ENCODE measurements at regions not wholly inside any gene's neighbourhood (a gene's known extent, or its start where the extent isn't known, plus 50 kb on each side); places are given as distances from the start of the nearest gene placed in this dataset.
A peak's percentile ranks its signal among the peaks of the same experiment; 100 is the strongest.

DNA sequence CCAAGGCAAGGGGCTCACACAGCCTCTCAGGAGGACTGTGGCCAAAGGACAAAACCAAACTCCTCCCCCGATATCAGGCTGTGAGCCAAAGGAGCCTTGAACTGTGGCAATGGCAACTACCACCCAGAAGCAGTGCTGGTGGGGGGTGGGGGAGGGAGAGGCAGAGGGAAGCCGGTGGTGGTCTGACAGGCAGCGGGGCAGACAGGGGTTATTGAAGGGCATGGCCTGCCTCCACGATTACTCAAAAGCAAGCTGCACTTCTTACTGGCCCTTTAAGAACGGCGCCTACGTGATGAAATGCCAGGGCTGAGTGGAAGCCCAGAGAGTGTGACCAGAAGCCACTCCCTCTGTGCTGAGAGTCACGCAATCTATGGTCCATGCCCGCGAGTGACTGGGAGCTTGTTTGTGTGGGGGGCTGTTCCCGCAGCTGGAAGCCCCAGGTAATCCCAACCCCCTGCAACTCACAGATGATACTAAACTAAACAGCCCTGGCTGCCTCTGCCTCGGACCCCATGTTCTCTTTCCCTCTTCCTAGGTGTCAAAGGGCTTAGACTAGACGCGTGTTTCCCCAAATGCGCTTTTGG is 128.2 kb upstream of the CXCR4 start:
- Histone ChIP-seq H3K27ac (ENCODE audit: low read depth, low read length, poor library complexity, severe bottlenecking) (peak overlapping the region; percentile 100), H3K36me3 (ENCODE audit: insufficient read depth, low read length) (no peaks in the 10 kb centered on the region), H3K79me2 (ENCODE audit: insufficient read depth, low read length) (no peaks in the 10 kb centered on the region), H3K9ac (ENCODE audit: low read length) (peak overlapping the region; percentile 45), H3F3A (ENCODE audit: insufficient read depth, low read length) (no peaks in the 10 kb centered on the region), H3K27me3 (ENCODE audit: insufficient read depth, low read length) (no peaks in the 10 kb centered on the region), H3K9me2 (ENCODE audit: low read depth, low read length) (no peaks in the 10 kb centered on the region), H2AFZ (ENCODE audit: low read length) (no peak overlapping the region), H3K9me3 (ENCODE audit: low read length) (no peaks in the 10 kb centered on the region), H3K4me3 (ENCODE audit: low read depth, low read length, poor library complexity, severe bottlenecking) (no peak overlapping the region), H3K4me2 (ENCODE audit: low read length) (peak overlapping the region; percentile 50), H4K20me1 (ENCODE audit: insufficient read depth, low read length) (no peaks in the 10 kb centered on the region), H3K4me1 (ENCODE audit: insufficient read depth, low read length, severe bottlenecking) (peaks cover 89% of the 10 kb centered on the region)
- TF ChIP-seq CTCF (IDR thresholded peaks at IDR 0.05; ENCODE audit: low read length) (no peak), EZH2 (IDR thresholded peaks at IDR 0.05; ENCODE audit: borderline replicate concordance, low read length) (no peak)

GRCh38 chr2:136245211-136245610 is 127.3 kb upstream of the CXCR4 start:
- H3K9ac ChIP-seq (ENCODE audit: low read length), result peak overlapping the region; percentile 45

DNA sequence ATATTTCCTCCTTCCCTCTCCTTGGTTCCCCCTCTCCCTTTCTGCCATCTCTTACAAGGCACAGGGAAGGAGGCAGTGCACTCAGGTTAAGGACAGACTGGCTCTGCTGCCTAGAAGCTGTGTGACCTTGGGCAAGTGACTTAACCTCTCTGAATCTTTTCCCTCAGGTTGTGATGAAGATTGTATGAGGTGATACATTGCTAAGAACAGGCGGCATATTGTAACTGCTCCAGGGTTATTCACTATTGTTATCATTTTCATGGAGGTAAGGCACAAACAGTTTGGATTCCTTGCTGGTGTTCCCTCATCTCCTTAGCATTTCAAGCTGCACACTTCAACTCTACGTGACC is 126.6 kb upstream of the CXCR4 start:
- Histone ChIP-seq H3F3A (ENCODE audit: insufficient read depth, low read length) (no peaks in the 10 kb centered on the region), H3K4me3 (ENCODE audit: low read depth, low read length, poor library complexity, severe bottlenecking) (no peak overlapping the region), H2AFZ (ENCODE audit: low read length) (no peak overlapping the region), H3K9me2 (ENCODE audit: low read depth, low read length) (no peaks in the 10 kb centered on the region), H4K20me1 (ENCODE audit: insufficient read depth, low read length) (no peaks in the 10 kb centered on the region), H3K4me1 (ENCODE audit: insufficient read depth, low read length, severe bottlenecking) (peaks cover 98% of the 10 kb centered on the region), H3K27ac (ENCODE audit: low read depth, low read length, poor library complexity, severe bottlenecking) (peak overlapping the region; percentile 100), H3K9me3 (ENCODE audit: low read length) (no peaks in the 10 kb centered on the region), H3K79me2 (ENCODE audit: insufficient read depth, low read length) (no peaks in the 10 kb centered on the region), H3K36me3 (ENCODE audit: insufficient read depth, low read length) (no peaks in the 10 kb centered on the region), H3K27me3 (ENCODE audit: insufficient read depth, low read length) (no peaks in the 10 kb centered on the region), H3K9ac (ENCODE audit: low read length) (peak overlapping the region; percentile 30; the same call in 1 of the 2 replicates), H3K4me2 (ENCODE audit: low read length) (no peak overlapping the region; the same call in 1 of the 2 replicates)
- no peak for TF ChIP-seq EZH2 (IDR thresholded peaks at IDR 0.05; ENCODE audit: borderline replicate concordance, low read length)
- TF ChIP-seq CTCF (IDR thresholded peaks at IDR 0.05; ENCODE audit: low read length), result no peak

More at GRCh38 chr2:136245211-136245610, 127.3 kb upstream of the CXCR4 start:
- no peaks in the 10 kb centered on the region for H3K79me2 ChIP-seq (ENCODE audit: insufficient read depth, low read length)
- no peaks in the 10 kb centered on the region for H3K36me3 ChIP-seq (ENCODE audit: insufficient read depth, low read length)
- H3K27me3 ChIP-seq (ENCODE audit: insufficient read depth, low read length), result no peaks in the 10 kb centered on the region
- TF ChIP-seq CTCF (IDR thresholded peaks at IDR 0.05; ENCODE audit: low read length) (no peak), EZH2 (IDR thresholded peaks at IDR 0.05; ENCODE audit: borderline replicate concordance, low read length) (no peak)
- no peak overlapping the region for H2AFZ ChIP-seq (ENCODE audit: low read length)
- no peak overlapping the region for H3K4me3 ChIP-seq (ENCODE audit: low read depth, low read length, poor library complexity, severe bottlenecking)
- H3F3A ChIP-seq (ENCODE audit: insufficient read depth, low read length), result no peaks in the 10 kb centered on the region
- no peaks in the 10 kb centered on the region for H3K9me3 ChIP-seq (ENCODE audit: low read length)
- H3K4me1 ChIP-seq (ENCODE audit: insufficient read depth, low read length, severe bottlenecking), result peaks cover 91% of the 10 kb centered on the region
- H4K20me1 ChIP-seq (ENCODE audit: insufficient read depth, low read length), result no peaks in the 10 kb centered on the region
- H3K27ac ChIP-seq (ENCODE audit: low read depth, low read length, poor library complexity, severe bottlenecking), result peak overlapping the region; percentile 100
- no peaks in the 10 kb centered on the region for H3K9me2 ChIP-seq (ENCODE audit: low read depth, low read length)
- peak overlapping the region; percentile 50; the same call in 1 of the 2 replicates for H3K4me2 ChIP-seq (ENCODE audit: low read length)
